ENCODE measurements at regions not wholly inside any gene's neighbourhood (a gene's known extent, or its start where the extent isn't known, plus 50 kb on each side); places are given as distances from the start of the nearest gene placed in this dataset.

- DNase-seq: no peak
These were observed 109.5 kb upstream of the ITGB1 start for GRCh38 chr10:33067481-33067880.

GRCh38 chr10:33066558-33067236 lies 108.7 kb upstream of the ITGB1 start:
- DNase-seq: no peak

DNA sequence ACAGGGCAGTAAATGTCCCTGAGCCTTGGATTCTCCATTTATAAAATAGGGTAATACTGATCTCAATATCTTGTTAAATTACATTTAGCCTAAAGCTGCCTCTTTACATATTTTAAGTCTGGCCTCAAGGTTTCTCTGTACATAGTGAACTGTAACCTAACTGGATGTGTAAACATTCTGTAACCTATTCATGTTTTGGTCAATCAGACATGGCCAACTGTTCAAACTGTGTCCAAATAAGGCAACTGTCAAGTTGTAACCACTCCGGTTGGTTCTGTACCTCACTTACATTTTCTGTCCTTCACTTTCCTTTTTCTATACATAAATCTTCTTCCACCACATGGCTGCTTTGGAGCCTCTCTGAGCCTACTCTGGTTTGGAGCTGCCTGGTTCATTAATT lies 107.1 kb upstream of the ITGB1 start:
- no peak for DNase-seq

DNA sequence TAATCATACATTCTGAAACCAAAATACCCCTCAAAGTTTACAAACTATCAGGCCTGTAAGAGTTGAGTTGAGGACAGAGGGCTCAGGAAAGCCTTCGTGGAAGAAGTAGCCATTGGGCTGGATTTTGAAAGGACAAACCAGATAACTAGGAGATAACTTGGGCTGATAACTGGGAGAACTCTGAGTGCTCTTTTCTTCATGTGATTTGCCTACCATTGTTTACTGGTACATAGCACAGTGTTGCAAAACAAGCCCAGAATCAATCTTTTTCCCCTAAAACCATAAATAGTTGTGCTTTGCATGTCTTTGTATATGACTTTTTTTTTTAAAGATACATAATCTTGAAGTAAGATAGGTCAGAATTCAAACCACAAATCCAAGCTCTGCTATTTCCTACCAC lies 106.7 kb upstream of the ITGB1 start:
- DNase-seq: no peak

DNA sequence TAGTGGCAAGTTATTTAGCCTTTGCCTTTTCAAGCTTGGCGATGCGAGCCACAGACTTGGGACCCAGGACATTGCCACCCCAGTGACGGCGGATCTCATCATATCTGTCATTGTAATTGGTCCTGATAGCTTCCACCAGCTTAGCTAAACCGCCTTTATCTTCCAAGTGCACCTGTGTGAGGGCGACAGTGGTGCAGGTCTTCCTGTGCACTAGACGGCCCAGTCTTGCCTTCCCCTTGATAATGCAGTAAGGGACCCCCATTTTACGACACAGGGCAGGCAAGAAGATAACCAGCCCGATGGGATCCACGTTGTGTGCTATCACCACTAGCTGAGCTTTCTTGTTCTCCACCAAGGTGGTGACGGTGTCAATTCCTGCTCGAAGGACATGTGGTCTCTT lies 99.6 kb upstream of the ITGB1 start:
- DNase-seq: no peak

- no peak for DNase-seq
These were observed 99.0 kb upstream of the ITGB1 start for GRCh38 chr10:33056828-33057596.

- DNase-seq: no peak
These were observed 97.6 kb upstream of the ITGB1 start for GRCh38 chr10:33055625-33056024.

DNA sequence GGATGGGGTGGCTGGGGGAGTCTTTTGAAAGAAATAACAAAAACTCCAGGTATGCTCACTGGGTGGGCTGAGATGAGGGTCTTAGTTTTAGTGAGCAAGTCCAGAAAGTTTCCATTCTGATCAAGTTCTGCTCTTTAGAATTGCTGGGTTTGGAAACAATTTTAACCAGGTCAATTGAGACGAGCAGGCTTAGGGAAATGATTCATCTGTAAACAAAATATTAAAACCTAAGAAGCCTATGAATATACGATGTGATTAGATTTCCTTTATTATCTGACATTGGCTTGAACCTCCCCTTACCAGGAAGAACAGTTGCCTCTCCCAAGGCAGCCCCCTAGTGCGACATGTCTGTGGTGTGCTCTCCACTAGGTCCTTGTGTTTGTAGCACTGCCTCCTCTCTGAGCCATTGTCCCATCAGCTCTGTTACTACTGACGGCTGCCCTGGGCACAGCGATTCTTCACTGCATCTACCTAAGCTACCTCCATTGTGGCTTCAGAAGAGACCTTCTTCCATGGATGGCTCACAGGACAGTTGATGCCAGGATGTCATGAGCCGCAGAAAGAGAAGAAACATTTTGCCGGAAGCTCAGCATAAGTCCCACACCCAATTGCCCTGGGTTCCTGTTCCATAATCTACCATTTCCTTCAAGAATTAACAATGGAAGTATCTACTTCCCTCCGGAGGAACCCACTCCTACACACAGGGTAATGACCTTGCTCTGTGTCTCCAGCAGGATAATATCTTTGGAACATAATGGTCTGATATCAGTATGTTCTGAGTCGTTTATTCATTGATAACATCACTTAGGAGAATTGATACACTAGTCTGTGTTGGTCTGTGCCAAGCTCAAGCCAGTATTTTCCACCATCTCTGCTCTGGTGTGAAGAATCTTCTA lies 95.1 kb upstream of the ITGB1 start:
- DNase-seq: no peak

DNA sequence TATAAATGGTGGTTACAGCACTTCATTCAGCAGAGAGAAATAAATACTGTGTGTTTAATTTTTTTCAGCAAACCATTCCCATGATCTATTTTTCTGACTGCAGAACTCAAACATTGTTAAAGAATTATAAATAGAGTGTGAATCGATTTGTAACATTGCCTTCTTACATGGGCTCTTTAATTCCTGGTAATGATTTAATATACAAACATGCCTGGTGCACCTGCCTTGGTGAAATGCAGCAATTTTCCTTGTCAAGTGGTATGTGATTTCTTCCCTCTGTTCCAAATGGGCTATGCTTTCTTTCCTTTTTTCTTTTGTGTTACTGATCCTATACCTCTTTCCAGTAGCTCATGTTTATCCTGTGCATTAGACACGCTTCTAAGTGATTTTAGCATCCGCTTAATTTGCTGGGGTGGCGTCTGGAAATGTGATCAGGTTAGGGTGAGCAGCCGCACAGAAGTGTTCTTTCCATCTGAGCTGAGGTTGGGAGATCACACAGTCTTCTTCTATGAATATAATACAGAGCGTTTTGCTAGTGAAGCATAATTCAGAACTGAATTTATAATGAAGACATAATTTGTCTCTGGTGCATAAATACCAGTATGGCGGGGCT lies 94.3 kb upstream of the ITGB1 start:
- no peak for DNase-seq

DNA sequence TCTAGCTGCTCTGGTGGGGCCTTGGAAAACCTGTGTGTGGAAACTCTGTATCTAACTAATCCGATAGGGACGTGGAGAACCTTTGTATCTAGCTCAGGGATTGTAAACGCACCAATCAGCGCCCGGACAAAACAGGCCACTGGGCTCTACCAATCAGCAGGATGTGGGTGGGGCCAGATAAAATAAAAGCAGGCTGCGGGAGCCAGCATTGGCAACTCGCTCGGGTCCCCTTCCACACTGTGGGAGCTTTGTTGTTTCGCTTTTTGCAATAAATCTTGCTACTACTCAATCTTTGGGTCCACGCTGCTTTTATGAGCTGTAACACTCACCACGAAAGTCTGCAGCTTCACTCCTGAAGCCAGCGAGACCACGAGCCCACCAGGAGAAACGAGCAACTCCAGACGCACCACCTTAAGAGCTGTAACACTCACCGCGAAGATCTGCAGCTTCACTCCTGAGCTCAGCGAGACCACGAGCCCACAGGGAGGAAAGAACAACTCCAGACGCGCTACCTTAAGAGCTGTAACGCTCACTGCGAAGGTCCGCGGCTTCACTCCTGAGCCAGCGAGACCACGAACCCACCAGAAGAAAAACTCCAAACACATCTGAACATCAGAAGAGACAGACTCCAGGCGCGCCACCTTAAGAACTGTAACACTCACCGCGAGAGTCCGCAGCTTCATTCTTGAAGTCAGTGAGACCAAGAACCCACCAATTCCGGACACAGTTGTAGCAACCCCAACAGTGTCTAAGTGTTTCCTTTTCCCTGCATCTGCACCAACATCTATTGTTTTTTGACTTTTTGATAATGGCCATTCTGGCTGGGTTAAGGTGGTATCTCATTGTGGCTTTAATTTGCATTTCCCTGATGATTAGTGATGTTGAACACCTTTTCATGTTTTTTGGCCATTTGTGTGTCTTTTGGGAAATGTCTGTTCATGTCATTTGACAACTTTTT lies 92.2 kb upstream of the ITGB1 start:
- DNase-seq: peak; percentile 50

DNA sequence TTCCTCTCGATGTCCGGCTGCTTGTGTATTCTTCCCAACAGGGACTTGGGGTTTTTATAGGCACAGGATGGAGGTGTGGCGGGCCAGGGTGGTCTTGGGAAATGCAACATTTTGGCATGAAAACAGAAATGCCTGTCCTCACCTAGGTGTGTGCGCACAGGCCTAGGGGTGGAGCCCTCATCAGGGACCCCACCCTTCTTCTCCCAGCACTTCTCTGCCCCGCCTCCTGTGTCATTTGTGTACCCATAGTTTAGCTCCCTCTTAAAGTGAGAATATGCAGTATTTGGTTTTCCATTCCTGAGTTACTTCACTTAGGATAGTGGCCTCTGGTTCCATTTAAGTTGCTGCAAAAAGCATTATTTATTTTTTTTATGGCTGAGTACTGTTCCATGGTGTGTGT lies 90.2 kb upstream of the ITGB1 start:
- DNase-seq: no peak

DNA sequence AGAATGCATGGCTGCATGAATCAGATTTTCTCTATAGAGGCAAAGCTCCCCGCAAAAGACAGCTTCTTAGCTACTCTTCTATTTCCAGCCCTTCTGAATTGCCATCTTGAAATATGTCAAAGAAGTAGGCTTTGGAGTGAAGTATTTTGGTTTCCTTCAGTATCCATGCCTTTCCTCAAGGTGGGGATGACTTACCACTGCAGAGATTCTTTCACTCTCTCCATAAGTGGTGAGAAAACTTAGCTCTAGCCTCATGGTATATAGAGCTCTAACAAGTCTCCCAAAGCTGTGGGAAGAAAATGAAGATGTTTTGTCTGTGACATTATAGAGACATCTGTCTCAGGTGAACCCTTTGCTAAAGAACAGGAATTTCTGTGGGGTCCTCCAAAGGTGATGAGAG lies 89.6 kb upstream of the ITGB1 start:
- DNase-seq: no peak

DNA sequence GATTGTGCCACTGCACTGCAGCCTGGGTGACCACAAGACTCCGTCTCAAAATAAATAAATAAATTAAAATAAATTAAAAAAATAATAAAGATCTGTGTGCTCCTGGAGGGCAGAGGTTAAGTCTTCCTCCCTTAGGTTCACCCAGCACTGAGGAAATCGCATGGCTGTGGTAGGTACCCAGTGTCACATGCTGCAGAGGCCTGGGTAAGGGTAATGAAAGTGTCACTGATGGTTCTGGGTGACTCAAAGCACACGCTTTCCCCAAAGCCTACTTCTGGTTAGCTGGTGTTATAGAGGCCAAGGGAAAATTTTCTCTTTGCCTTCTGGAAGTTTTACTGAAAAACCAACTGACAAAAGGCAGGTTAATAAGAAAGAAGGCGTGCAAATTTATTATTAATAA lies 88.8 kb upstream of the ITGB1 start:
- DNase-seq: no peak

DNA sequence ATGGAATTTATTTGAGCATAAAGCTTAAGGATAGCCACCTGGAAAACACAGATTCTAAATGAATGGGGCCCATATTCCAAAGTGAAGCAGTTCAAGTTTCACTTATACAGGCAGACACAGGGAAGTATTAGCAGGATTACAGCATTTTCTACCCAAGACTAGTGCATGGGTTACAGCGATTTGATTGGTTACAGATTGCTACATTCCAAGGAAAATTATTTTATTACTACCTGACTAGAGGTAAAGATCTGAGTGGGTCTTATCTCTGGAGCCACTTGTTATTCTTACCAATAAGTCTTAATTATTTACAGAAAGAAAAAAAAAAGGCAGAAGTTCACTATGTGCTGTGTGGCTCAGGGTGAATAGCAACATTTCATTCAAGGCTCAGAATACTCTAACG lies 87.4 kb upstream of the ITGB1 start:
- DNase-seq: no peak

- DNase-seq: no peak
These were observed 84.5 kb upstream of the ITGB1 start for GRCh38 chr10:33042565-33042964.

DNA sequence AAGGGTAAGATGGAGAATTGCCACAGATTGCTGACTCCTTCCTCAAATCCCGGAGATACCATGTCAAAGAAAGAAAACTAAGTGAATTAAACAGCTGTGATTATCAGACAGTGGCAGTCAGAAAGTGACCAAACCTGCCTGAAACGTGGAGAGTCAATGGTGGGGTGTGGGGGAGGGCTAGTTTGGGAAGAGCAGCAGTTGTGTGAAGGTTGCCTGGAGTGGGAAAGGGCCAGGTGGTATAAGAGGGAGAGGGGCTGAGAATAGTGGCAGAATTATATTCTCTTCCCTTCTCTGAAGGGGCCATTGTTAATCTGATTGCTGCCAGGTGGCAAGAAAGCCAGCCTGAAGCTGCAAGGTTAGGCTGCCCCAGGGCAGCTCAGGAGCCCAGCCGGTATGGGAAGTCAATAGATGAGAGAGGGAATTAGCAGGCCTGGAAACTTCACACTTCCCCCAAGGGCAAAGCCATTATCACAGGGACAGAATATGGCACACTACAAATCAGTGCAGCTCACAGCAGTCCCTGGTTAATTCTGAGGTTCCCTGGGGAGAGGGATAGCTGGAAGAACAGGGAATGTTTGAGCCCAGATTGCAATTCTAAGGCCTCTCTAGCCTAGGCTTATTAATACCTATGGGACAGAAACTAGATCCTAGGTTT lies 83.9 kb upstream of the ITGB1 start:
- no peak for DNase-seq

DNA sequence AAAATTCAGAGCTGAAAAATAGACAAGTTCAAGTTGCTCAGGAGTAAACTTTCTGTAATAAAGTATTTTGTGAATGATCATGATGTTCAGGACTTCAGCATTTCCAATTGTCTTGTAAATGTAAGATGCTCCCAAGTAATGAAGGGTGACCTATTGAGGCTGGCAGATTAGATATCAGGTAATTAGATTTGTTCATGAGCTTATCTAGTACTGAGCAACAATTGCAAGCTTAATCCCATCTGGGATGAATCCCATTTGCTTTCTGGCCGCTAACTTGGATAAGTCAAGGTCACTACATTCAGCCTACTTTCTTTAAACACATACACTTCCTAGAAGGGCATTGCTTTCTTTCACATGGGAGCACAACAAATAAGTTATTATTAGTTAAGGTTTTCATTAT lies 82.4 kb upstream of the ITGB1 start:
- DNase-seq: no peak

DNA sequence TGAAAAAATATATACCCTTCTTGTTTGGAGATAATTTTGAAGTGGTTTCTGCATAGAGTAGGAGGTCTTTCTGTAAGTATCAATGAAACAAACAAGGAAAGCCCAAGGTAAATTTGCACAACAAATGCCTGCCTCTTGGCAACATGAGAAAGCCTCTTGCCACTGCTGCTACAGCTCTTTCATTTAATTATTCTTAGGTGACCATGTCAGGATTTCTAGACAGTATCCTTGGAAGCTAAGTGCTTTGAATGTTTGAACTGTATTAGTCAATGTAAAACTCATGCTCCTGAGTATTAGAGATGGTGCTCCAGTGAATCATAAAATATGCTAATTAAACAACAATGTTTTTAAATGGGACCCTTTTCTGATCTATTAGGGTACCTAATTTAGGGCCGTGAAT lies 81.2 kb upstream of the ITGB1 start:
- no peak for DNase-seq

- no peak for DNase-seq
These were observed 80.6 kb upstream of the ITGB1 start for GRCh38 chr10:33038672-33039071.

DNA sequence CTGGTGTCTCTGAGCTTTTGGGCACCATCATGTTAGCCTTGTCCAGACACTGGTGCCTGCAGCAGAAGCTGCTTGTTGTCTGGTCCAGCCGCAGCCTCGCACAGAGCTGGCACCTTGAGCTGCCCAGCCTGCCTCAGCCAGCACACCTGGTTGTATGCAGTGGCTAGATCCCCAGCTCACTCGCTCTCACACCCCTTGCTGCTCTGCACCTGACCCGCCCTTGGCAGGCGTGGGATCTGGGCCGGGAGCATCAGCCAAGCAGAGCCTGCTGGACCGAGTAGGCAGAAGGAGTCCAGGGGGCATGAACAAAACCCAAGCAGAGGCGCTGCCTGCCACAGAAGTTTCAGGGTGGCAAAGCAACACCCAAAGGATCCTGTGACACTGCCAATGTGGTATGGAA lies 79.7 kb upstream of the ITGB1 start:
- DNase-seq: no peak

- DNase-seq: no peak
These were observed 78.6 kb upstream of the ITGB1 start for GRCh38 chr10:33036670-33037069.

DNA sequence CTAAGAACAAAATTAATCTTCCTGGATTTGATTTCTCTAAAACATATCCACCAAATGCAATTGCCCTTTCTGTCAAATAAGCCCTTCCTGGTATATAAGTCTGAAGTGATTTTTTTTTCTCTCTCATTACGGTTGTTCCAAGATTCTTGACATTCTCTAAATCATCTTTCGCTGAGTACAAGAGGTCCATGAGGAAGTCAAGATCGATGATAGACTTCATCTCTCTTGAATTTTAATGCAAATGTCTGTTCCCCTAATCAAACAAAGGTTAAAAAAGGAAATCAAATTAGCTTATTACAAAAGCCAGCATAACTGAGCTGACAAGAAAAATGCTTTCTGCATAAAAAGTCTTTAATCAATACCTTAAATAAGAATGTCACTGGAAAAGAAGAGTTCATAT lies 77.4 kb upstream of the ITGB1 start:
- DNase-seq: no peak
